ENCODE measurements at regions not wholly inside any gene's neighbourhood (a gene's known extent, or its start where the extent isn't known, plus 50 kb on each side); places are given as distances from the start of the nearest gene placed in this dataset.

DNA sequence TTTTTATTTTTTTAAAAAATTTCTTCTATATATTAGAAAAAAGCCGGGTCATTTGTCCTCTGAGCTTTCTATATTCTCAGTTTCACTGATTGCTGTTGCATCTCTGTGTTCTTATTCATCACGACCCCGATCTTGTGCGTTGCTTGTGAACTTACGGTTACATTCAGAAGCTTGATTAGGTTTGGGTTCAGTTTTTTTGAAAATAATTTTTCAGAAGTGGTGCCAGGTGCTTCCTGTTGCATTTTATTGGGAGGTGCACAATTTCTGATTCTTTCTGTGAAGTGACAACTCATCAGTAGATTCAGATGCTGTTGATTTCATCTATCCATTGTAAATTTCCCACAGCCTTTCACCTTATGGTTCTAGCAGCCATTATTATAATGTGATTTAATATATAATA, 147.3 kb downstream of the INHBB start:
- Histone ChIP-seq H3K36me3 (no peaks in the 10 kb centered on the region), H3K9me3 (no peaks in the 10 kb centered on the region), H3K27me3 (no peaks in the 10 kb centered on the region), H3K4me3 (ENCODE audit: low read depth, low read length) (no peak overlapping the region), H3K4me1 (no peaks in the 10 kb centered on the region)
- DNase-seq: no peak
- TF ChIP-seq, protein P1, sequence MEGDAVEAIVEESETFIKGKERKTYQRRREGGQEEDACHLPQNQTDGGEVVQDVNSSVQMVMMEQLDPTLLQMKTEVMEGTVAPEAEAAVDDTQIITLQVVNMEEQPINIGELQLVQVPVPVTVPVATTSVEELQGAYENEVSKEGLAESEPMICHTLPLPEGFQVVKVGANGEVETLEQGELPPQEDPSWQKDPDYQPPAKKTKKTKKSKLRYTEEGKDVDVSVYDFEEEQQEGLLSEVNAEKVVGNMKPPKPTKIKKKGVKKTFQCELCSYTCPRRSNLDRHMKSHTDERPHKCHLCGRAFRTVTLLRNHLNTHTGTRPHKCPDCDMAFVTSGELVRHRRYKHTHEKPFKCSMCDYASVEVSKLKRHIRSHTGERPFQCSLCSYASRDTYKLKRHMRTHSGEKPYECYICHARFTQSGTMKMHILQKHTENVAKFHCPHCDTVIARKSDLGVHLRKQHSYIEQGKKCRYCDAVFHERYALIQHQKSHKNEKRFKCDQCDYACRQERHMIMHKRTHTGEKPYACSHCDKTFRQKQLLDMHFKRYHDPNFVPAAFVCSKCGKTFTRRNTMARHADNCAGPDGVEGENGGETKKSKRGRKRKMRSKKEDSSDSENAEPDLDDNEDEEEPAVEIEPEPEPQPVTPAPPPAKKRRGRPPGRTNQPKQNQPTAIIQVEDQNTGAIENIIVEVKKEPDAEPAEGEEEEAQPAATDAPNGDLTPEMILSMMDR (IDR thresholded peaks at IDR 0.05; ENCODE audit: low read depth, low read length): no peak

GRCh38 chr2:120494446-120494845, 148.5 kb downstream of the INHBB start:
- TF ChIP-seq, protein P1 (IDR thresholded peaks at IDR 0.05; ENCODE audit: low read depth, low read length): no peak
- H3K4me1 ChIP-seq: no peaks in the 10 kb centered on the region
- DNase-seq: no peak

DNA sequence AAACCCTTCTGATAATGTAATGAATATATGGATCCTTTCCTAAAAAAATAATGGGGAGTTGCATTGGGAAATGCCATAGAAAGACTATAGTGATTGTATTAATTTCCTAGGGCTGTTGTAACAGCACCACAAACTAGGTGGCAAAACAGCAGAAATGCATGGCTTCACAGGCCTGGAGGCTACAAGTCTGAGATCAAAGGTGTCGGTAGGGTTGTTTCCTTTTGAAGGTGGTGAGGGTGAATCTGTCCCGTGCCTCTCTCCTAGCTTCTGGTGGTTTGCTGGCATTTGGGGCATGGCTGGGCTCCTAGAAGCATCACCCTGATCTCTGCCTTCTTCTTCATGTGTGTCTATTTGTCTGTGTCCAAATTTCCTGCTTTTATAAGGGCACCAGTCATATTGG, 149.7 kb downstream of the INHBB start:
- DNase-seq: no peak
- Histone ChIP-seq H3K27me3 (no peaks in the 10 kb centered on the region), H3K9me3 (no peaks in the 10 kb centered on the region), H3K36me3 (no peaks in the 10 kb centered on the region), H3K4me3 (ENCODE audit: low read depth, low read length) (no peak overlapping the region), H3K4me1 (no peaks in the 10 kb centered on the region)
- TF ChIP-seq, protein P1 (IDR thresholded peaks at IDR 0.05; ENCODE audit: low read depth, low read length): no peak

More at GRCh38 chr2:120494446-120494845, 148.5 kb downstream of the INHBB start:
- Histone ChIP-seq H3K27me3 (no peaks in the 10 kb centered on the region), H3K4me3 (ENCODE audit: low read depth, low read length) (no peak overlapping the region), H3K9me3 (no peaks in the 10 kb centered on the region), H3K36me3 (no peaks in the 10 kb centered on the region)

GRCh38 chr2:120496235-120496634, 150.3 kb downstream of the INHBB start:
- no peak for DNase-seq
- TF ChIP-seq, protein P1 (IDR thresholded peaks at IDR 0.05; ENCODE audit: low read depth, low read length): no peak
- Histone ChIP-seq H3K9me3 (no peaks in the 10 kb centered on the region), H3K27me3 (no peaks in the 10 kb centered on the region), H3K4me3 (ENCODE audit: low read depth, low read length) (no peak overlapping the region), H3K36me3 (no peaks in the 10 kb centered on the region), H3K4me1 (no peaks in the 10 kb centered on the region)

DNA sequence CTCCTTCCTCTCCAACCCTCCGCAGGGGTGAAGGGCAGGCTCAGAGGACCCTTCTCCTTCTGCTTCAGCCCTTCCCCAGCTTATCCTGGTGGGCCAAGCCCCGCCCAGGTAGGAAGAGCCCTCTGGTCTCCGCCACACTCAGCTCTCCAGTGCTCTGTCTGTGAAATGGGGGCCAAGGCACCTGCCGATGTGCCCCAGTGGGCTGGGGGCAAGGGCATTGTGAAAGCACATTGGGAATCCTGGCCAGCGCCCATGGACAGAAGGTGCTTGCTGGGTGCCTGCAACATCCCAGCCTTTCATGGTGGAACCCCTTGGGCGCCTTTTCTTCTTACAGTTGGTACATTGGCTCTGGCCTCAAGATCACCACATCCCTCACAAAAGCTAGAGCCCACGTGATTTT, 150.8 kb downstream of the INHBB start:
- H3K36me3 ChIP-seq: no peaks in the 10 kb centered on the region
- DNase-seq: no peak
- H3K27me3 ChIP-seq: no peaks in the 10 kb centered on the region
- no peaks in the 10 kb centered on the region for H3K4me1 ChIP-seq
- H3K9me3 ChIP-seq: no peaks in the 10 kb centered on the region
- no peak overlapping the region for H3K4me3 ChIP-seq (ENCODE audit: low read depth, low read length)
- TF ChIP-seq, protein P1 (IDR thresholded peaks at IDR 0.05; ENCODE audit: low read depth, low read length): no peak

DNA sequence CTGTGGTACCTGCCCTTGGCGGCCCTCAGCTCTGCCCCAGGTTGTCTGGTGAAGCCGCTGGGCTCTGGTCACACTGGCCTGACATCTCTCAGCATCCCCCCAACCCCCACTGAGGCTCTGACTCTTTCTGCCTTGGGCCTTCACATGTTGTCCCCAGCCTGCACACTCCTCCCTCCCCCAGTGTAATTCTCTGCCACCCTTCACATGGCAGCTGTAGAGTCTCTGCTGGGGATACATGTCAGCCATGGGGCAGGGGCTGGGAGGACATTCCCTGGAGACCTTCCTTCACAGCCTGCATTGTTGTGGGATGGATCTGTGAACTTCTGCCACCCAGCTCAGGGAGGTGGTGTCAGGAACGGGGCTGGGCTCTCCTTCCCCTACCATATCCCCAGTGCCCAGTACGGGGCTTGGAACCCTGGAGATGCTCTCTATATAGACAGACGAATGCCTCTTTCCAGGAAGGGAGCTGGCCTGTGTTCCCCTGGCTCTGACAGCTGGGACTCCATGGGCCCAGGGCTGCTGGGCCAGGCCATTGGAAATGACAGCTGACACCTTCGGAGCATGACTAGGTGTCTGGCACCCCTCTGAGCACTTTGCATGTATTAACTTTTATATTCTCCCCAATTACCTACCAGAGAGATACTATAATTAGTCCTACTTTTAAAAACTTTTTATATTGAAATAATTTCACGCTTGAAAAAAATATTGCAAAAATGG, 151.5 kb downstream of the INHBB start:
- no peaks in the 10 kb centered on the region for H3K36me3 ChIP-seq
- no peak for DNase-seq
- no peaks in the 10 kb centered on the region for H3K27me3 ChIP-seq
- no peaks in the 10 kb centered on the region for H3K9me3 ChIP-seq
- no peaks in the 10 kb centered on the region for H3K4me1 ChIP-seq
- TF ChIP-seq, protein P1 (IDR thresholded peaks at IDR 0.05; ENCODE audit: low read depth, low read length): no peak
- H3K4me3 ChIP-seq (ENCODE audit: low read depth, low read length): no peak overlapping the region
